Trophoblast cell (in vitro differentiated cells and primary cell): ENCODE measurements at regions not wholly inside any gene's neighbourhood (a gene's known extent, or its start where the extent isn't known, plus 50 kb on each side); places are given as distances from the start of the nearest gene placed in this dataset.
"Not testable (repeated sequence)": the region's sequence is repeated elsewhere in the genome, so short reads cannot be mapped to it uniquely, and the experiment has no call there.

Source experiments
- DNase-seq, 2 donors: peaks; one replicate each; pipeline ENCODE4 v3.0.0-alpha.2; 2016
- H2AFZ ChIP-seq: 2 replicates; pipeline ENCODE4 v1.6.1; 2013; ENCODE audit warnings: low read length, moderate library complexity, mild to moderate bottlenecking; ENCODE audit not compliant: insufficient read depth, poor library complexity
- H2AK5ac ChIP-seq: 2 replicates; pipeline ENCODE4 v1.6.1; 2013; ENCODE audit warnings: mild to moderate bottlenecking, low read length
- H2BK120ac ChIP-seq: 2 replicates; pipeline ENCODE4 v1.6.1; 2013; ENCODE audit warnings: low read length, mild to moderate bottlenecking, moderate library complexity; ENCODE audit not compliant: insufficient read depth, poor library complexity
- H2BK12ac ChIP-seq: 2 replicates; pipeline ENCODE4 v1.6.1; 2013; ENCODE audit warnings: mild to moderate bottlenecking, low read length, moderate library complexity
- H2BK5ac ChIP-seq: 2 replicates; pipeline ENCODE4 v1.6.1; 2013; ENCODE audit warnings: low read length, low read depth, moderate library complexity, mild to moderate bottlenecking; ENCODE audit not compliant: poor library complexity
- H3K14ac ChIP-seq: 2 replicates; pipeline ENCODE4 v1.6.1; 2013; ENCODE audit warnings: mild to moderate bottlenecking, low read length
- H3K18ac ChIP-seq: 2 replicates; pipeline ENCODE4 v1.6.1; 2013; ENCODE audit warnings: mild to moderate bottlenecking, low read length
- H3K23ac ChIP-seq: 2 replicates; pipeline ENCODE4 v1.6.1; 2013; ENCODE audit warnings: low read length
- H3K27ac ChIP-seq: 2 replicates; pipeline ENCODE4 v1.5.1; 2013; ENCODE audit warnings: low read depth, mild to moderate bottlenecking, inconsistent platforms, low read length, moderate library complexity
- H3K27me3 ChIP-seq: 2 replicates; pipeline ENCODE4 v1.6.1; 2013; ENCODE audit warnings: inconsistent platforms, mild to moderate bottlenecking, low read length, moderate library complexity; ENCODE audit not compliant: insufficient read depth
- H3K36me3 ChIP-seq, 2 experiments: 1 replicate in 1 of 2; 2 replicates in 1 of 2; pipeline ENCODE4 v1.6.1; 2013; ENCODE audit warnings: low read length in 2 of 2, mild to moderate bottlenecking in 2 of 2, moderate library complexity in 1 of 2; ENCODE audit not compliant: insufficient read depth in 2 of 2, control insufficient read depth in 1 of 2
- H3K4ac ChIP-seq: 2 replicates; pipeline ENCODE4 v1.6.1; 2013; ENCODE audit warnings: low read depth, mild to moderate bottlenecking, low read length, moderate library complexity
- H3K4me1 ChIP-seq, 2 experiments: 1 replicate in 1 of 2; 2 replicates in 1 of 2; pipeline ENCODE4 v1.6.1; 2013; ENCODE audit warnings: low read length in 2 of 2, mild to moderate bottlenecking in 2 of 2, moderate library complexity in 1 of 2; ENCODE audit not compliant: insufficient read depth in 2 of 2, control insufficient read depth in 1 of 2
- H3K4me2 ChIP-seq: 2 replicates; pipeline ENCODE4 v1.6.1; 2013; ENCODE audit warnings: inconsistent platforms, mild to moderate bottlenecking, low read length, moderate library complexity
- H3K4me3 ChIP-seq: 2 replicates; pipeline ENCODE4 v1.5.1; 2013; ENCODE audit warnings: mild to moderate bottlenecking, low read depth, low read length, inconsistent platforms
- H3K79me1 ChIP-seq: one replicate; pipeline ENCODE4 v1.6.1; 2013; ENCODE audit warnings: low read length
- H3K79me2 ChIP-seq: 2 replicates; pipeline ENCODE4 v1.6.1; 2013; ENCODE audit warnings: low read length, mild to moderate bottlenecking; ENCODE audit not compliant: control insufficient read depth, insufficient read depth, poor library complexity
- H3K9ac ChIP-seq: 2 replicates; pipeline ENCODE4 v1.6.1; 2013; ENCODE audit warnings: mild to moderate bottlenecking, low read length
- H3K9me3 ChIP-seq: 2 replicates; pipeline ENCODE4 v1.6.1; 2013; ENCODE audit warnings: low read depth, mild to moderate bottlenecking, control low read depth, inconsistent platforms, low read length; ENCODE audit not compliant: insufficient read depth
- H4K12ac ChIP-seq: 2 replicates; pipeline ENCODE4 v1.6.1; 2013; ENCODE audit warnings: low read depth, mild to moderate bottlenecking, low read length, moderate library complexity
- H4K8ac ChIP-seq: 2 replicates; pipeline ENCODE4 v1.6.1; 2013; ENCODE audit warnings: low read depth, mild to moderate bottlenecking, low read length, moderate library complexity
- H4K91ac ChIP-seq: one replicate; pipeline ENCODE4 v1.6.1; 2013; ENCODE audit warnings: low read depth, mild to moderate bottlenecking, low read length, moderate library complexity
- WGBS: extraction: QIAGEN DNeasy Blood & Tissue Kit; methylation state at CpG from one replicate; pipeline ENCODE4 v1.1.7; 2013; ENCODE audit warnings: missing lambda C conversion rate; ENCODE audit not compliant: insufficient read length, insufficient coverage; ENCODE audit errors: extremely low coverage; 5-methylcytosine and 5-hydroxymethylcytosine counted together

DNA sequence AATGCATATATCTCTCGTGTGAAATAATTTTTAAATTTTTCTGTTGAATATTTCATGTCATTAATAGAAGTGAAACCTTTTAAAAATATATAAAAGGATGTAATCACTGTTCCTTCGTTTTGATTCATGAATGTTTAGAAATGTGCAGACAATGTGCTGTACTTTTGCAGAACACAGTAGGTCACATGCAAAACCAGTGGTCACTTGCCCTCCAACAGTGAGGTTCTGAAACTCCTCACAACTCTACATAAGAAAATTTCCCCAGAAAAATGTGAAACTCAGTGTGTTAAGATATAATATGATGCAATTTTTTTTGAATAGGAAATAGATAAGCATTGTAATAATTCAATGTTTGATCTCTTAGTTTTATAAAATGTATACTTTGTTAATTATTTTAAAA, 747.7 kb upstream of the CDH18 start:
- H2BK5ac ChIP-seq, H3K4ac ChIP-seq, H3K79me2 ChIP-seq, H3K36me3 ChIP-seq, H3K79me1 ChIP-seq, H3K27ac ChIP-seq, H2BK120ac ChIP-seq, H3K23ac ChIP-seq, H4K91ac ChIP-seq, H3K27me3 ChIP-seq, H3K4me1 ChIP-seq, H3K4me2 ChIP-seq, H2AFZ ChIP-seq, H3K4me3 ChIP-seq, H2AK5ac ChIP-seq, H2BK12ac ChIP-seq, H3K9ac ChIP-seq, H4K8ac ChIP-seq, H3K14ac ChIP-seq, DNase-seq, H4K12ac ChIP-seq, H3K18ac ChIP-seq, H3K9me3 ChIP-seq: not testable (repeated sequence)
- WGBS, result no CpG with 5 or more reads among the region's 2 CpGs

DNA sequence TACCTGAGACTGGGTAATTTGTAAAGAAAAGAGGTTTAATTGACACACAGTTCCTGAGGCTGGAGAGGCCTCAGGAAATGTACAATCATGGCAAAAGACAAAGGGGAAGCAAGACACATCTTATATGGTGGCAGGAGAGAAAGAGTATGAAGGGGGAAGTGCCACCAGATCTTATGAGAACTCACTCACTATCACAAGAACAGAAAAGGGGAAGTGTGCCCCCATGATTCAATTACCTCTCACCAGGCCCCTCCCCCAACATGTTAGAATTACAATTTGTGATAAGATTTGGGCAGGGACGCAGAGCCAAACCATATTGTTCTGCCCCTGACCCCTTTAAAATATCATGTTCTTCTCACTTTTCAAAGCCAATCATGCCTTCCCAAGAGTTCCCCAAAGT, 744.2 kb upstream of the CDH18 start:
- not testable (repeated sequence) for H3K14ac ChIP-seq, H3K27me3 ChIP-seq, H3K79me1 ChIP-seq, H3K27ac ChIP-seq, H3K18ac ChIP-seq, H3K4me2 ChIP-seq, H3K36me3 ChIP-seq, H2BK12ac ChIP-seq, H2AFZ ChIP-seq, H3K9ac ChIP-seq, DNase-seq, H2BK5ac ChIP-seq, H2BK120ac ChIP-seq, H3K9me3 ChIP-seq, H3K4me1 ChIP-seq, H3K4ac ChIP-seq, H3K4me3 ChIP-seq, H4K12ac ChIP-seq, H3K79me2 ChIP-seq, H4K91ac ChIP-seq, H3K23ac ChIP-seq, H4K8ac ChIP-seq, H2AK5ac ChIP-seq
- no CpG with 5 or more reads among the region's 1 CpG for WGBS

DNA sequence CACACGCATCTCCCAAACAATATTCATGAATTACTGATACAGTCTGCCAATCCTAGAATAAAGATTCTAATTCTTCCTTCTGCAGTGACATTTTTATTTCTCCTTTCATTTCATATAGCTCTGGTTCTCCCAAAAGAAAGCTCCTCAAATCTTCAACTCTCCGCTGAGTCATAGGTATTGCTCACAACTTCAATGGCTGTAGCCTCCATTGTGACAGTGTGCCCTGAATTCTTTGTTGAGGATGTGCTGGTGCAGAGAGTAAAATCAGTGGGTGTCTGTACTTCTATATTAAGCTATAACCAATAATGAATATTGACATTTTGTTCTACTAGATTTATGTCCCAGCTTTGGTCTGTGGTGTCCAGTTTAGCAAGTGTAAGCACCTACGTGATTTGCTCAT, 733.3 kb upstream of the CDH18 start:
- H3K23ac ChIP-seq, H3K14ac ChIP-seq, H3K4me2 ChIP-seq, H4K12ac ChIP-seq, H3K27me3 ChIP-seq, H3K4ac ChIP-seq, H3K9me3 ChIP-seq, H3K36me3 ChIP-seq, H3K4me1 ChIP-seq, DNase-seq, H2BK120ac ChIP-seq, H3K79me2 ChIP-seq, H2BK12ac ChIP-seq, H3K79me1 ChIP-seq, H4K8ac ChIP-seq, H4K91ac ChIP-seq, H3K9ac ChIP-seq, H2AFZ ChIP-seq, H3K4me3 ChIP-seq, H2AK5ac ChIP-seq, H3K27ac ChIP-seq, H3K18ac ChIP-seq, H2BK5ac ChIP-seq: not testable (repeated sequence)
- no CpG with 5 or more reads among the region's 3 CpGs for WGBS

DNA sequence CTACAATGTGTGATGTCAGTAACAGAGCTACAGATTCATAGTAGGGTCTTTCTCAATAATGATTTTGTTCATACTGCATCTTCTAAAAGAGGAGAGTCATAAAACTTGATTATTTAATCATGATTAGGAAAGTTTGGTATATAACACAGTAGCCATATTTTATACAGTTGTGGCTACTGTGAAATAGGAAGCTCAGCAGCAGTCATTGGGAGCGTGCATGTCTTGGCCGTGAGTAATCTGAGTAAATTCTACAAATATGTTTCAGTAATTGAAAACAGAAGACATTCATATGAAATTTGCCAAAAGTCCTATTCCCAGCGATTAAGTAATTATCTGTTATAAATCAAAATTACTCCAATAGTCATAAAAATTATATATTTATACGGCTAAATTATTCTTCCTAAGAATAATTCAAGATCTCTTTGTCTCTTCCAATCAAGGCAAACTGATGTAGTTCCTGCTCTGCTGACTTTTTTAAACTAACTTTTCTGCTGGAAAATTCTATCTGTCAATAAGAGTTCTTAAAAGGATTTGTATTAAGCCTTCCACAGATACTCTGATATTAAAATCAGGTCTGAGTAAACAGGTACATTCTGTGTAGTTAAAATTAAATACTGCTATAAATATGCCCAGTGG, 723.6 kb upstream of the CDH18 start:
- WGBS, result no CpG with 5 or more reads among the region's 4 CpGs
- H3K27ac ChIP-seq, H4K8ac ChIP-seq, H3K9ac ChIP-seq, H3K23ac ChIP-seq, DNase-seq, H3K4me1 ChIP-seq, H2BK120ac ChIP-seq, H3K18ac ChIP-seq, H3K79me1 ChIP-seq, H2AFZ ChIP-seq, H4K12ac ChIP-seq, H2BK12ac ChIP-seq, H3K79me2 ChIP-seq, H3K27me3 ChIP-seq, H3K4me3 ChIP-seq, H3K9me3 ChIP-seq, H4K91ac ChIP-seq, H3K36me3 ChIP-seq, H3K4me2 ChIP-seq, H3K4ac ChIP-seq, H2BK5ac ChIP-seq, H2AK5ac ChIP-seq, H3K14ac ChIP-seq: not testable (repeated sequence)
